ENCODE measurements at regions not wholly inside any gene's neighbourhood (a gene's known extent, or its start where the extent isn't known, plus 50 kb on each side); places are given as distances from the start of the nearest gene placed in this dataset.

DNA sequence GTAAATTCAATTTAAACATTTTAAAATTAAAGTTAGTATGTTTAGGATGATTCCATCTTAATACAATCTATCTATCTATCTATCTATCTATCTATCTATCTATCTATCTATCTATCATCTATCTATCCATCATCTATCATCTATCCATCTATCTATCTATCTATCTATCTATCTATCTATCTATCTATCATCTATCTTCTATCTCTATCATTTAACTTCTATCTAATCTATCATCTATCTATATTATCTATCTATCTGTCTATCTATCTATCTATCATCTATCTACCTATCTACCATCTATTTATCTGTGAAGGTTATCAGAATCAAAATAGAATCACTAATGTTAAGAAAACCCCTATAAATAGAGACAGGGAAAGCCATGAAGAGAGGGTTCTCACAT, 78.3 kb downstream of the RAMP3 start:
- no peak overlapping the region for H3K27ac ChIP-seq
- no peak for DNase-seq (ENCODE audit: low read depth, low spot score)

- no peak for DNase-seq (ENCODE audit: low read depth, low spot score)
- no peak overlapping the region for H3K27ac ChIP-seq
Observed at GRCh38 chr7:45236666-45237065, 79.1 kb downstream of the RAMP3 start.

DNA sequence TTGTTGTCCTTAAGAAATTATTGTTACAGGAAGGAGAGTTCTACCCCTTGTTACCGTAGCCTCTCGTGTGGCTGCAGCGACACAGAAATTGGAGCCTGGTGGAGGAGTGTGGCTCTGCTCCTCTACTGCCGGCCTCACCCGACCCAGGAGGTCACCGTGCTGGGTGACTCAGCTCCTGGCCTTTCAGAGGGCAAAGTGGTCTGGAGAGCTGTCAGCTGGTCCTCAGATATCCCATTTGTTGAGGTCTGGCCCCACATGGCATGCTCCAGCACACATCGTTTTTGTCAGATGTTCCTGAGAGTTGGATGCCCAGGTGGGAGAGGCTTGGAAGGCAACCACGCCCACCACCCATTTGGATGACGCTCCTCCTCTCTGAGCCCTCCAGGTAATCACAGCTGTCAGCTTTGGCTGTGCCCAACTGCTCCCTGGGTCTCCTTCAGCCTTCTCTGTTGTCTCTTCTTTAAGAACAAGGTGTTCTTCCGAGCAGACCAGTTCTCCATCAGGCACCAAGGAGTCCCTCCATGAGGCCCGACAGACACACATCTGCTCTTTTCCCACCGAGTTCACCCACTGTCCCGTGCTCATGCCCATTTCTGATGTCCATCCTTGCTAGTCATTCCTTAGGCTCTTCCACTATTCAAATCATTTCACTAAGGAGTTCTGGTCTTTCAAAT, 80.3 kb downstream of the RAMP3 start:
- no peak overlapping the region for H3K27ac ChIP-seq
- DNase-seq (ENCODE audit: low read depth, low spot score) = no peak

DNA sequence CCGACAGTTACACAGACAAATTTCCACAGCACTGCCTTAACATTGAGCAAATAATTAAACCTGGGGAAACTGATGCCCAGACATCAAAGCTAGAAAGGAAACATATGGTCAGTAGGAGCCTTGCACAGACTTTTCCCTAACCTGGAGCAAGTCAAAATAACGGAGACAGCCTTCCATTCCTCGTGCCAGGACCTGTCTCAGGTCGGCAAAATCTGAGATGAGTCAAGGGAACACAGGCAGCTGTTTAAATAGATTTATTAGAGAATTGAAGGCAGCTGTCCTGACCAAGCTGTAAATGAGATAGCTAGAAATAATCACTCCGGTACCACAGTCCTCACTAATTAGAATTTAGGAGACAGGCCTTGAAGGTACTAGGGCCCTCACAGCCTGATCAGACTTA, 81.2 kb downstream of the RAMP3 start:
- DNase-seq (ENCODE audit: low read depth, low spot score) = no peak
- H3K27ac ChIP-seq = peak overlapping the region; percentile 9

DNA sequence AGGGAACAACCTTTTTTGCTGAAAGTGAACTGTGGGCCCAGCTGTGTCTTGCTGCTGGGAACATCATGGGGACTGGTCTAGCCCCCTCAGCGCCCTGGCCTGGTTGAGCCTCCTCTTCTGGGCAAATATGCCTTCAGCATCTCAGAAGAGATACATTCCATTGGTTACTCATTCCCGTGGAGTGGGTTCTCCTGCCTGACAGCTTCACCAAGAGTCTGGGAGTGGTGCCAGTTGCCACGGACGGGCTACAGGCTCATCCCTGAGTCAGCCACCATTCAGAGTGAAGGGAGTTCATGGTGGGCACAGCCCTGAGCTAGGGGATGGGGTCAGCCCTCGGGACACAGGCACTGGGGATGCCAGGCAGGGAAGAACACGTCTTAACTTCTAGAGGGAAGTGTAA, 81.9 kb downstream of the RAMP3 start:
- DNase-seq (ENCODE audit: low read depth, low spot score) = peak; percentile 27
- H3K27ac ChIP-seq = peak overlapping the region; percentile 9

DNA sequence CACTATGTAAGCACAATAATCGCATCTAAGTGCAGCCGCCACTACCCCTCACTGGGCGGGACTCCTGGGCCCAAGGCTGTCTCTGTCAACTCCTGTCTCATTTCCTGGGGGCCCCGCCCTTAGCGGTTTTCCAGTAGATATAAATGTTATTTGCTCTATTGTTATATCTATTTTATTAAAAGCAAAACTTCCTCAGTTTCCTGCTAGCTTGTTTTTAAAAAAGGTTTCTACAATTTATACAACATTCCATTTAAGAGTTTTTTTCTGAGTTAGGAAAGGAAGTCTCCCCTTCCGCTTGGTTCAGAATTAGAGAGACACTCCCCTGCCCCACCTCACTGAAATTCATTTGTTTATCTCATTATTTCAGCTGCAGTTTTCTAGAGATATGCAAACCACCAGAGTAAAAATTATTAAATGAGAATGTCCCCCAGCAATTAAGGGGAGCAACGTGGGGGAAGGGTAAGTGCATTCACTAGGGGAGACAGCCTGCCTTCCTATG, 82.7 kb downstream of the RAMP3 start:
- H3K27ac ChIP-seq = no peak overlapping the region
- DNase-seq (ENCODE audit: low read depth, low spot score) = no peak

GRCh38 chr7:45240926-45241325, 83.3 kb downstream of the RAMP3 start:
- DNase-seq (ENCODE audit: low read depth, low spot score) = no peak
- no peak overlapping the region for H3K27ac ChIP-seq

- H3K27ac ChIP-seq = no peak overlapping the region
- DNase-seq (ENCODE audit: low read depth, low spot score) = no peak
Observed at GRCh38 chr7:45241339-45242109, 83.9 kb downstream of the RAMP3 start.

GRCh38 chr7:45242261-45242660, 84.7 kb downstream of the RAMP3 start:
- no peak for DNase-seq (ENCODE audit: low read depth, low spot score)
- H3K27ac ChIP-seq = no peak overlapping the region

DNA sequence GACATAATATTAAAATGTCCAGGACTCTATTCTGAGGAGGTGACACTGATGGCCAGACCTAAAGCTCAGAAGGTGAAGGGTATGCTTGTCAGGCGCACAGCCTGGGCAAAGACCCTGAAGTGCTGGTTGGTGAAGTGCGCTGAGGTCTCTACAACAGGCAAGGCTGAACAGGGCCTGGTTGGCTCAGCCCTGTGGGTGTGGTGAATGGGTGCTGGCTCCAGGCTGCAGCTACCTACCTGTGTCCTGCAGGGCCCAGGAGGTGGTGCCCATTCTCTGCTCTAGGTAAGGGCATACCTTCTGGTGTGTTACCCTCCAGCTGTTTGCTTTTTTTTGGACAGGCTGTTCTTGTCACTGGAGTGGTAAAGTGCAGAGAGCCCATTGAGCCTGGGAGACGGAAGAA, 85.1 kb downstream of the RAMP3 start:
- no peak overlapping the region for H3K27ac ChIP-seq
- DNase-seq (ENCODE audit: low read depth, low spot score) = no peak

DNA sequence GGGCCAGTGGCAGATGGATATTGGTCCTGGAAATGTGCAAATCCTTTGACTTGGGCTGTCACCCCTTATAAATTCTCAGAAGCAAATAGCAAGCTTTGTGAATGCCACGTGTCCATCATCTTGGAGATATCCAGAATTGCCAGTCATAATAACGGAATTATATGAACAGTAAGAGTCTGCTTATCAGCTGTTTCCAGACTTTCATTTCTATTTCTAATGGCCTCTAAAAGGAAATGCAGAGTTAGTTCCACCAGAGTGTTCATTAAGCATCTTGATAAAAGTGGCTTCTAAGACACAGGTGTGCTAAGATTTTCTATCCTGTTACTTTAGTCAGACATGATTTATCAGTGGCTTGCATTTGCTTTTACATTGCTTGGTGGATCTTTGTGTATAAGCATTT, 87.4 kb downstream of the RAMP3 start:
- H3K27ac ChIP-seq = no peak overlapping the region
- DNase-seq (ENCODE audit: low read depth, low spot score) = no peak

DNA sequence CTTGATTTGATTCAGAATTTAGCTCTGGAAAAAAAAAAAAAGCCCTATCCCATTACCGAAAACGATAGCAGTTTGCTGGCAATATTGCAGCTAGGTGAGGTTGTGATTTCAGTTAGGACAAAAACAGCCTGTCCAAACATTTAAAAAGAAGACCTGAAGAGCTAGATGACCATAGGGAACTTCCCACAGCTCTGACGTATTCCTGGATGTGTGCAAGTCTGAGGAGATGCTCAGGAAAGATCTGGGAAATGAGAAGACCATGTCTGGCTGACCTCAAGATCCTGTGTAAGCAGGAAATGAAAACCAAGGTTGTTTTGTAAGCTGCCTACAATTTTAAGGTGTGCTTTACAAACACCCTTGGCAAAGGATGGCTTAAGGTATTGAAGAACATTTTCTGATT, 88.7 kb downstream of the RAMP3 start:
- H3K27ac ChIP-seq = no peak overlapping the region
- DNase-seq (ENCODE audit: low read depth, low spot score) = no peak

GRCh38 chr7:45252248-45252647, 94.7 kb downstream of the RAMP3 start:
- DNase-seq (ENCODE audit: low read depth, low spot score) = no peak
- no peak overlapping the region for H3K27ac ChIP-seq

GRCh38 chr7:45252857-45253256, 95.3 kb downstream of the RAMP3 start:
- no peak for DNase-seq (ENCODE audit: low read depth, low spot score)
- H3K27ac ChIP-seq = no peak overlapping the region

GRCh38 chr7:45253368-45253767, 95.8 kb downstream of the RAMP3 start:
- no peak for DNase-seq (ENCODE audit: low read depth, low spot score)
- H3K27ac ChIP-seq = no peak overlapping the region

DNA sequence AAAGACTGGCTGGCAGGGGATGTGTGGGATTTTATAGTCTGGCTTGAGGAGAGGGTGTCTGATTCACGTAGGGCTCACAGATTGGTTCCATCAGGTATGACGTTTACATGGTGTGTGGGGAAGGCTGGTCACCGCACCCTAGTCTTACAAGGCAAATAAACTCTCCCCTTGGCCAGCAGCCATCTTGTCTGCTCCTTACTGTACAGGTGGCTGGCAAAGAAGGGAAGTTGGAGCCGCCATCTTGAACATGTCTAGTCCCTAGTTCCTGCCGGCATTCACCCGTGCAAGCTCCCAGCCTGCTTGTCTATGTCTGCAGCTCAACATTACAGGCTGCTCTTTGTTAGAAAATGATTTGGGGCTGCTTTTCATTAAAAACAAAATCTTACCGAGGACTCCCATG, 97.6 kb downstream of the RAMP3 start:
- H3K27ac ChIP-seq = no peak overlapping the region
- no peak for DNase-seq (ENCODE audit: low read depth, low spot score)

GRCh38 chr7:45256309-45256708, 98.7 kb downstream of the RAMP3 start:
- no peak overlapping the region for H3K27ac ChIP-seq
- DNase-seq (ENCODE audit: low read depth, low spot score) = no peak

GRCh38 chr7:45256775-45257174, 99.2 kb downstream of the RAMP3 start:
- no peak for DNase-seq (ENCODE audit: low read depth, low spot score)
- no peak overlapping the region for H3K27ac ChIP-seq

DNA sequence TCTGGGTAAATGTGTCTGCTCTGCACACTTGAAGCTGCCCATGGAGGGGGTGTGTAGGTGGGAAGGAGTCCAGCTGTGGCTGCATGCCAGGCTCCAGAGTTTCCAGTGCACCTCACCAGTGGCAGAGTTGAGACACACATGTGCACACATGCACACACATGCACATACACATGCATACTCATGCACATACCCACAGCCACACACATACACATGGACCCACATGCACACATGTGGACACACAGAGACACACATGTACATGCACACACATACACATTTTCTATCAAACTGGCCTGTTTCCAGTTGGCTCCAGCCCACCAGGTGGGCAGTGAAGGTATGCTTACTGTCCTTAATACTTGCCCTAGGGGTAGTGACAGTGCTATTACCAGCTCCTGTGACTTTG, 99.7 kb downstream of the RAMP3 start:
- H3K27ac ChIP-seq = no peak overlapping the region
- no peak for DNase-seq (ENCODE audit: low read depth, low spot score)

DNA sequence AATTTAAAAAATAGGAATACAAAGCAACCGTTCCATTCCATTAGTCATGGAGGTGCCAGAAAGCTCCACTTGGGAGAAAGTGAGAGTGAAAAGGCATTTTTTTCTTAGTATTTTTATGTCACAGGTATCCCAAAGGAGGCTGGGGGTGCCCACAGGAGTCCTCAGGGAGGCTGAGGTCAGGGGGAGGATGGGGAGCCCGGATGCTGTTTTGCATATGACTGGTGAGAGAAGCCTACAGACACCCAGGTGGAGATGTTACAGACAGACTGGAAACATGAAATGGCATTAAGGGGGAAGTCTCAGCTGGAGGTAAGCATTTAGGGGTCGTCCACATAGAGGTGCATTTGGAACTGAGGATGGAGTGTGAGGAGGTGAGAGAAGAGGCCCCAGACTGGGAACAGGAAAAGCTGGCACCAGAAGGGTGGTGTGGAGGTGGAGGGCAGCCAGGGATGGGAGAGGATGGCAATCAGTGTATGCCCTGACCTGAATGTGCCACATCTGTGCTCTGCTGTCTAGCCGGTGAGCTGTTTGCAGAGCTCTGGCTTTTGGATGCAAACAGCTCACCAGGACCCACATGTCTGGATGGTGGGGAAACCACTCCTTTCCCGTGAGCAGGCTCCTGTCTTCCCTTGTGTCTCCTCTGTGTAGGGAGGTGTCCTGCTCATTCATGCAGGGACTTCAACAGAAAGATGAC, 101.1 kb downstream of the RAMP3 start:
- H3K27ac ChIP-seq = no peak overlapping the region
- no peak for DNase-seq (ENCODE audit: low read depth, low spot score)

GRCh38 chr7:45259227-45259596, 101.6 kb downstream of the RAMP3 start:
- DNase-seq (ENCODE audit: low read depth, low spot score) = no peak

More at GRCh38 chr7:45259227-45259596, 101.6 kb downstream of the RAMP3 start:
- H3K27ac ChIP-seq = no peak overlapping the region

Measured in epithelial cell of prostate (primary cell).